ENCODE measurements at regions not wholly inside any gene's neighbourhood (a gene's known extent, or its start where the extent isn't known, plus 50 kb on each side); places are given as distances from the start of the nearest gene placed in this dataset.

- DNase-seq: no peak
Observed at GRCh38 chr14:101219896-101220703, 316.6 kb upstream of the RTL1 start.

GRCh38 chr14:101220921-101221510 is 317.5 kb upstream of the RTL1 start:
- no peak for DNase-seq

- DNase-seq: no peak
Observed at GRCh38 chr14:101221549-101222160, 318.1 kb upstream of the RTL1 start.

GRCh38 chr14:101222362-101223070 is 319.0 kb upstream of the RTL1 start:
- DNase-seq: no peak

- no peak for DNase-seq
Observed at GRCh38 chr14:101223127-101223526, 319.6 kb upstream of the RTL1 start.

GRCh38 chr14:101223561-101224162 is 320.1 kb upstream of the RTL1 start:
- no peak for DNase-seq

- DNase-seq: no peak
Observed at GRCh38 chr14:101224356-101225156, 321.0 kb upstream of the RTL1 start.

GRCh38 chr14:101225157-101226152 is 321.9 kb upstream of the RTL1 start:
- DNase-seq: no peak

- no peak for DNase-seq
Observed at GRCh38 chr14:101226265-101226602, 322.7 kb upstream of the RTL1 start.

- DNase-seq: no peak
Observed at GRCh38 chr14:101226603-101227425, 323.3 kb upstream of the RTL1 start.

- no peak for DNase-seq
Observed at GRCh38 chr14:101227611-101228594, 324.4 kb upstream of the RTL1 start.

- no peak for DNase-seq
Observed at GRCh38 chr14:101228949-101229541, 325.5 kb upstream of the RTL1 start.

GRCh38 chr14:101229666-101230065 is 326.1 kb upstream of the RTL1 start:
- no peak for DNase-seq

GRCh38 chr14:101230161-101230850 is 326.8 kb upstream of the RTL1 start:
- no peak for DNase-seq

GRCh38 chr14:101230851-101231550 is 327.5 kb upstream of the RTL1 start:
- DNase-seq: no peak

- no peak for DNase-seq
Observed at GRCh38 chr14:101231828-101232227, 328.3 kb upstream of the RTL1 start.

Measured in fibroblast of skin of back (primary cell).